Mammary epithelial cell (primary cell): ENCODE measurements at regions not wholly inside any gene's neighbourhood (a gene's known extent, or its start where the extent isn't known, plus 50 kb on each side); places are given as distances from the start of the nearest gene placed in this dataset.

Source experiments
- EZH2 ChIP-seq: IDR thresholded peaks from 2 replicates; pipeline ENCODE4 v1.6.1; 2012; ENCODE audit warnings: low read length, inconsistent platforms, borderline replicate concordance
- TF ChIP-seq, protein P1 (sequence below), 2 donors: IDR thresholded peaks in 1 of 2; conservative IDR thresholded peaks in 1 of 2; 2 replicates each; pipeline ENCODE4 v1.5.1; 2011 to 2012; ENCODE audit warnings: inconsistent platforms in 2 of 2, low read length in 2 of 2, mild to moderate bottlenecking in 2 of 2, control low read depth in 1 of 2, low read depth in 1 of 2; ENCODE audit not compliant: insufficient read depth in 1 of 2; ENCODE audit errors: extremely low read depth in 1 of 2

DNA sequence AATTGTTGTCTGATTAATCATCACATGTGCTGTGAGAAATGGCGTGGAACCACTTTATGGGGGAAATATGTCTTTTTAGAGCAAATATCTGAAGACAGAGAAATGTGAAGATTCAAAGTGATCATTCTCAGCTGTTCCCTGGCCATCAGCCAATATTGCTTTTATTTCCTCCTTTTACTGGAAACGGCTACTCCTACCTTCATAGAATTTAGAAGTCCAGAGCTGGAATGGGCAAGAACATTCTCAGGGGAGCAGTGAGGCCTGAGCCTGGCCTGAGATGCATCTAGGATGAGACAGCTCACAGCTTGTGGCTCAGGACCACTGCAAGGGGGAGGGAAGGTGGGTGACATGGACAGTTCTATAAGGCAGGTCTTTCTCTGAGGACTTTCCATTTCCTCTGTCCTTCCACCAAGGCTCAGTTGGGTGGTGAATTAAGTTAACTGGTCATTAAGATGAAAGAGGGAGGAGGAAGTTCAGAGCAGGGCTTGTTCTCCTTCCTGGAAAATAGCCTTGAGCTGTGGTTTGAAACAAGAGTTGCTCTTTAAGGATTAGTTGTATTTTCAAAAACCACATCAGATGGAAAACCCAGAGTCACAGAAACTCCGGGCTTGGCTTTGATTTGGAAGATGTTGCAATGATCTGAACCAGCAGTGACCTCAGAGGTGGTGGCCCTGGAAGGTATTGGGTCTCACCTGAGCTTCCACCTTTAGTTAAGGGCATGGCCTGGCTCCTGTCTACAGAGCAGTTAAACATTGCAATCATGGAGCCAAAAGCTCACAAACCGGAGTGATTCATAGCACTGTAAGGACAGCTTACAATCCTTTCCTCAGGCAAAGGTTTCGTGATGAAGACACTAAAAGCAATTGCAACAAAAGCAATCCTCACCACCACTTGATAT lies 144.3 kb downstream of the VAPA start:
- TF ChIP-seq, protein P1, sequence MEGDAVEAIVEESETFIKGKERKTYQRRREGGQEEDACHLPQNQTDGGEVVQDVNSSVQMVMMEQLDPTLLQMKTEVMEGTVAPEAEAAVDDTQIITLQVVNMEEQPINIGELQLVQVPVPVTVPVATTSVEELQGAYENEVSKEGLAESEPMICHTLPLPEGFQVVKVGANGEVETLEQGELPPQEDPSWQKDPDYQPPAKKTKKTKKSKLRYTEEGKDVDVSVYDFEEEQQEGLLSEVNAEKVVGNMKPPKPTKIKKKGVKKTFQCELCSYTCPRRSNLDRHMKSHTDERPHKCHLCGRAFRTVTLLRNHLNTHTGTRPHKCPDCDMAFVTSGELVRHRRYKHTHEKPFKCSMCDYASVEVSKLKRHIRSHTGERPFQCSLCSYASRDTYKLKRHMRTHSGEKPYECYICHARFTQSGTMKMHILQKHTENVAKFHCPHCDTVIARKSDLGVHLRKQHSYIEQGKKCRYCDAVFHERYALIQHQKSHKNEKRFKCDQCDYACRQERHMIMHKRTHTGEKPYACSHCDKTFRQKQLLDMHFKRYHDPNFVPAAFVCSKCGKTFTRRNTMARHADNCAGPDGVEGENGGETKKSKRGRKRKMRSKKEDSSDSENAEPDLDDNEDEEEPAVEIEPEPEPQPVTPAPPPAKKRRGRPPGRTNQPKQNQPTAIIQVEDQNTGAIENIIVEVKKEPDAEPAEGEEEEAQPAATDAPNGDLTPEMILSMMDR (conservative IDR thresholded peaks at IDR 0.05 in 1 of 2, IDR thresholded peaks at IDR 0.05 in 1 of 2; ENCODE audit: extremely low read depth in 1 of 2, insufficient read depth in 1 of 2, low read depth in 1 of 2, low read length in 2 of 2), result no peak
- no peak for TF ChIP-seq EZH2
